Suprapubic skin (tissue), 3 donors: ENCODE measurements at regions not wholly inside any gene's neighbourhood (a gene's known extent, or its start where the extent isn't known, plus 50 kb on each side); places are given as distances from the start of the nearest gene placed in this dataset.

Experiments used
- CTCF ChIP-seq, 2 donors: fragments of 200-600 bp in 1 of 2; fragments of 450-650 bp in 1 of 2; sonication (generic) in 1 of 2; IDR thresholded peaks; one replicate each; pipeline ENCODE4 v1.5.1; 2016 to 2019; ENCODE audit warnings: antibody characterized with exemption in 2 of 2, mild to moderate bottlenecking in 1 of 2, moderate library complexity in 1 of 2
- POLR2A ChIP-seq, 2 donors: fragments of 450-650 bp; IDR thresholded peaks; one replicate each; pipeline ENCODE4 v1.6.1; 2017; ENCODE audit warnings: antibody characterized with exemption in 2 of 2, mild to moderate bottlenecking in 2 of 2, moderate library complexity in 2 of 2

- TF ChIP-seq POLR2A (IDR thresholded peaks at IDR 0.05) (no peak), CTCF (IDR thresholded peaks at IDR 0.05) (no peak)
Observed at GRCh38 chr12:67802731-67803130, 154.2 kb downstream of the DYRK2 start.
